Thyroid gland (tissue), 4 donors: ENCODE measurements at regions not wholly inside any gene's neighbourhood (a gene's known extent, or its start where the extent isn't known, plus 50 kb on each side); places are given as distances from the start of the nearest gene placed in this dataset.

Source experiments
- DNase-seq, 2 donors: peaks; one replicate each; pipeline ENCODE4 v3.0.0-alpha.2; 2019
- H3K27ac ChIP-seq, 3 donors: fragments of 200-600 bp; sonication (generic); 1 replicate in 2 of 3; 2 replicates in 1 of 3; pipeline ENCODE4 v1.5.1; 2016 to 2019; ENCODE audit warnings: mild to moderate bottlenecking in 1 of 3, moderate library complexity in 1 of 3
- H3K27me3 ChIP-seq: fragments of 200-600 bp; sonication (generic); one replicate; pipeline ENCODE4 v1.5.1; 2019
- H3K36me3 ChIP-seq, 2 donors: fragments of 200-600 bp; sonication (generic); one replicate each; pipeline ENCODE4 v1.5.1; 2016 to 2019
- H3K4me1 ChIP-seq, 2 donors: fragments of 200-600 bp; sonication (generic); one replicate each; pipeline ENCODE4 v1.5.1; 2017 to 2019
- H3K4me3 ChIP-seq, 3 donors: fragments of 200-600 bp; sonication (generic); replicated peaks in 1 of 3; 1 replicate in 2 of 3; 2 replicates in 1 of 3; pipeline ENCODE4 v1.5.1; 2016; ENCODE audit warnings: mild to moderate bottlenecking in 1 of 3
- H3K9me3 ChIP-seq: fragments of 200-600 bp; sonication (generic); one replicate; pipeline ENCODE4 v1.5.1; 2017
- CTCF ChIP-seq, 6 experiments: fragments of 200-600 bp in 3 of 6; fragments of 450-650 bp in 3 of 6; sonication (generic) in 3 of 6; IDR thresholded peaks; one replicate each; pipeline ENCODE4 v1.5.1; 2016 to 2019; ENCODE audit warnings: antibody characterized with exemption in 6 of 6, mild to moderate bottlenecking in 2 of 6, inconsistent platforms in 1 of 6, moderate library complexity in 1 of 6
- POLR2A ChIP-seq, 2 donors: fragments of 450-650 bp; IDR thresholded peaks; one replicate each; pipeline ENCODE4 v1.6.1; 2017; ENCODE audit warnings: antibody characterized with exemption in 2 of 2, mild to moderate bottlenecking in 2 of 2, moderate library complexity in 1 of 2
- WGBS, 2 donors: methylation state at CpG; one replicate each; pipeline ENCODE4 v1.1.5; 2017; 5-methylcytosine and 5-hydroxymethylcytosine counted together
- intact Hi-C: fragments of 100-400 bp; cut with DNase I; formaldehyde crosslinking; loops from one replicate; pipeline ENCODE4 v1.15.1; 2023

DNA sequence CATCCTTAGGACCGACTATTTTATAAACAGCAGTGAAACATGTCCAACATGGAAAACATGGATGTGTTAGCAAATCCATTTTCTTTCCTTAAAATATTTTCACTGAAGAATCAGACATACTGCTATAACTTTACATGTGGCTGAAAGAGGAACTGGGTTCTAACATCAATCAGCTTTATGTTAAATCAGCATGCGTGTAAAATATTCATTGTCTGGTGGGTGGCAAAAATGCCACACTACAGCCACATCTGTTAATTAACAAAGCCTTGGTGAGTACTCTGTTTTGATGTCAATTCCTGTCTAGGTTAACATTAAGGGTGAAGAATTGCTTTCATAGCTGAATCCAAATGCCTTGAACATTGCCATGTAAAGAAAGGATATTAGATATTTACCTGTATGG is 222.6 kb upstream of the CEP162 start:
- Histone ChIP-seq H3K4me3 (no peak overlapping the region), H3K27ac (no peak overlapping the region), H3K4me1 (no peaks in the 10 kb centered on the region), H3K27me3 (no peaks in the 10 kb centered on the region), H3K36me3 (no peaks in the 10 kb centered on the region), H3K9me3 (no peaks in the 10 kb centered on the region)
- 83 to 87% methylated on average over 2 of the region's 2 CpGs for WGBS, 2 donors
- no peak for TF ChIP-seq POLR2A (IDR thresholded peaks at IDR 0.05)
- no peak for TF ChIP-seq CTCF (IDR thresholded peaks at IDR 0.05)
- intact Hi-C loops = no loop called here
- no peak for DNase-seq

GRCh38 chr6:84449220-84449619 is 221.8 kb upstream of the CEP162 start:
- Histone ChIP-seq H3K27me3 (no peaks in the 10 kb centered on the region), H3K36me3 (no peaks in the 10 kb centered on the region), H3K4me3 (no peak overlapping the region), H3K9me3 (no peaks in the 10 kb centered on the region), H3K4me1 (no peaks in the 10 kb centered on the region), H3K27ac (no peak overlapping the region)
- intact Hi-C loops = no loop called here
- WGBS, 2 donors = 42 to 49% methylated on average over 6 of the region's 6 CpGs
- no peak for DNase-seq
- no peak for TF ChIP-seq POLR2A (IDR thresholded peaks at IDR 0.05)
- no peak for TF ChIP-seq CTCF (IDR thresholded peaks at IDR 0.05)

- Histone ChIP-seq H3K27me3 (no peaks in the 10 kb centered on the region), H3K4me1 (no peaks in the 10 kb centered on the region), H3K27ac (no peak overlapping the region), H3K9me3 (no peaks in the 10 kb centered on the region), H3K36me3 (no peaks in the 10 kb centered on the region), H3K4me3 (no peak overlapping the region)
- intact Hi-C loops = no loop called here
- no peak for DNase-seq
- 74 to 83% methylated on average over 2 of the region's 2 CpGs for WGBS, 2 donors
- TF ChIP-seq POLR2A (IDR thresholded peaks at IDR 0.05) (no peak), CTCF (IDR thresholded peaks at IDR 0.05) (no peak)
Measured at GRCh38 chr6:84448331-84448730, 220.9 kb upstream of the CEP162 start.

DNA sequence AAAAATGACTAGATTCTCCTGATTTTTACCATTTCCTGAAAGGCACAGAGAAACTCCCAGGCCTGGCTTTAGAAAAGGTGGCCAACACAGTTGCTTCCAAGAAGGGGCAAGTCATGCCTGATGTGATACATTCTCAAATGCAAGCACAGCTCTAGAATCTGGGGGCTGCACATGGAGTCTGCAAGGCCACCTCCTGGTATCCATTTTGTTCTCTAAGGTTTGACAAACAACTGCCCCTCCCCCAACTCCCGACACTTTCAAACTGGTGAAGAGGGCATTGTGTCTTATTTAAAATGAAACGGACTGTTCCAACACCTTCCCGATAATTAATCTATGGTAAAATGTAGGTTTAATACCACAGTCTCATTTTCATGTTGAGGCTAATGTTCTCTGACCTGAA is 220.2 kb upstream of the CEP162 start:
- TF ChIP-seq CTCF (IDR thresholded peaks at IDR 0.05) = no peak
- no peak for TF ChIP-seq POLR2A (IDR thresholded peaks at IDR 0.05)
- intact Hi-C loops = no loop called here
- Histone ChIP-seq H3K27me3 (no peaks in the 10 kb centered on the region), H3K4me3 (no peak overlapping the region), H3K9me3 (no peaks in the 10 kb centered on the region), H3K4me1 (no peaks in the 10 kb centered on the region), H3K36me3 (no peaks in the 10 kb centered on the region), H3K27ac (no peak overlapping the region)
- no peak for DNase-seq
- 86 to 89% methylated on average over 3 of the region's 3 CpGs for WGBS, 2 donors

DNA sequence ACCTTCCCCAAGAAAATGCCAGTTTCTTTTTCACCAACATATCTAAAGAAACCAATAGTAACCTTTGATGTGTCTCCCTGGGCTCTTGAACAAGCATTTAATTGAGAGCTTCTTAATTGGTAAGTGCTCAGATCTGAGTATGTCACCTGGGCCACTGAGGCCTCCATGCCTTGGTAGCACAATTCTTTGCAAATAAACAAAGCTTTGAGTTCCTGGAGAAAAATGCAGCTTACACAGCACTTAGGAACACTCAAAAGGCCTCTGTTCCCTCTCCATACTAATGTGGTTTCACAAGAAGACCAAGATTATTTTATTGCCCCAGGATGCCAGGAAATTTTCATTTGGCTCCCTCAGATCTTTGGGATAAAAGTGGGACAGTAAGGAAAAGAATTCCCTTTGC is 217.6 kb upstream of the CEP162 start:
- TF ChIP-seq CTCF (IDR thresholded peaks at IDR 0.05) (no peak), POLR2A (IDR thresholded peaks at IDR 0.05) (no peak)
- DNase-seq = no peak
- no peaks in the 10 kb centered on the region for H3K36me3 ChIP-seq

More for the DNA sequence above, 217.6 kb upstream of the CEP162 start:
- intact Hi-C loops = no loop called here
- no peak overlapping the region for H3K4me3 ChIP-seq
- H3K27me3 ChIP-seq = no peaks in the 10 kb centered on the region
- no peaks in the 10 kb centered on the region for H3K4me1 ChIP-seq
- no peaks in the 10 kb centered on the region for H3K9me3 ChIP-seq
- no peak overlapping the region for H3K27ac ChIP-seq
